IMR-90 (cell line): ENCODE measurements at regions not wholly inside any gene's neighbourhood (a gene's known extent, or its start where the extent isn't known, plus 50 kb on each side); places are given as distances from the start of the nearest gene placed in this dataset.

ENCODE experiments used
- ATAC-seq: fragments of 200-7000 bp; cut with Tn5 transposase; 2 replicates; pipeline ENCODE4 v1.9.1; 2020; ENCODE audit warnings: low read depth, mild to moderate bottlenecking, moderate library complexity
- BruUV-seq: library from RNA; stranded (reverse); fragments of 400-500 nt; replicated peaks from 2 replicates; lab custom pipeline; 2021; lab: Mats Ljungman, UMichigan
- CTCF ChIA-PET: fragments of 300-600 bp; formaldehyde crosslinking; extraction: SDS; loops from one replicate; lab custom pipeline; 2021; ENCODE audit warnings: antibody characterized with exemption; lab: Yijun Ruan, JAX
- POLR2A ChIA-PET: fragments of 300-600 bp; sonication (Branson Sonifier 250); formaldehyde crosslinking; loops from one replicate; lab custom pipeline; 2022; ENCODE audit warnings: antibody characterized with exemption; ENCODE audit not compliant: unreplicated experiment; lab: Charles Lee
- DNase-seq: peaks from one replicate; pipeline ENCODE4 v3.0.0; 2013
- H2AFZ ChIP-seq: replicated peaks from 2 replicates; pipeline ENCODE3; 2013; ENCODE audit warnings: low read length, mild to moderate bottlenecking; ENCODE audit not compliant: poor library complexity
- H2AK5ac ChIP-seq: 2 replicates; pipeline ENCODE4 v1.6.1; 2013; ENCODE audit warnings: low read depth, low read length, inconsistent platforms
- H2AK9ac ChIP-seq: replicated peaks from 2 replicates; pipeline ENCODE3; 2013; ENCODE audit warnings: mild to moderate bottlenecking, low read depth, low read length, moderate library complexity; ENCODE audit not compliant: poor library complexity
- H2BK120ac ChIP-seq: 2 replicates; pipeline ENCODE4 v1.6.1; 2013; ENCODE audit warnings: low read depth, low read length, inconsistent platforms
- H2BK15ac ChIP-seq: 3 replicates; pipeline ENCODE4 v1.6.1; 2013; ENCODE audit warnings: low read depth, low read length, inconsistent platforms
- H2BK20ac ChIP-seq: 2 replicates; pipeline ENCODE4 v1.6.1; 2013; ENCODE audit warnings: low read depth, mild to moderate bottlenecking, inconsistent platforms, low read length, moderate library complexity
- H2BK5ac ChIP-seq: 2 replicates; pipeline ENCODE4 v1.6.1; 2013; ENCODE audit warnings: mild to moderate bottlenecking, low read depth, low read length, inconsistent platforms; ENCODE audit not compliant: poor library complexity, severe bottlenecking
- H3K14ac ChIP-seq: replicated peaks from 2 replicates; pipeline ENCODE4 v1.6.1; 2013; ENCODE audit warnings: low read depth, low read length, inconsistent platforms
- H3K18ac ChIP-seq: 2 replicates; pipeline ENCODE4 v1.6.1; 2013; ENCODE audit warnings: low read depth, low read length, control low read depth
- H3K23ac ChIP-seq: 2 replicates; pipeline ENCODE4 v1.6.1; 2013; ENCODE audit warnings: low read depth, low read length, inconsistent platforms
- H3K27ac ChIP-seq: 2 replicates; pipeline ENCODE4 v1.5.1; 2013; ENCODE audit warnings: mild to moderate bottlenecking, control low read depth, low read length; ENCODE audit not compliant: insufficient read depth
- H3K27me3 ChIP-seq: 2 replicates; pipeline ENCODE4 v1.6.1; 2013; ENCODE audit warnings: low read length; ENCODE audit not compliant: control insufficient read depth, insufficient read depth
- H3K36me3 ChIP-seq: 2 replicates; pipeline ENCODE4 v1.6.1; 2013; ENCODE audit warnings: low read length, mixed read lengths; ENCODE audit not compliant: control insufficient read depth, insufficient read depth
- H3K4ac ChIP-seq: 2 replicates; pipeline ENCODE4 v1.6.1; 2013; ENCODE audit warnings: low read depth, low read length, inconsistent platforms
- H3K4me1 ChIP-seq: 2 replicates; pipeline ENCODE4 v1.6.1; 2013; ENCODE audit warnings: low read length, mixed read lengths; ENCODE audit not compliant: control insufficient read depth, insufficient read depth
- H3K4me2 ChIP-seq: 2 replicates; pipeline ENCODE4 v1.6.1; 2013; ENCODE audit warnings: low read depth, mild to moderate bottlenecking, control low read depth, low read length, moderate library complexity
- H3K4me3 ChIP-seq: 2 replicates; pipeline ENCODE4 v1.5.1; 2013; ENCODE audit warnings: low read depth, mild to moderate bottlenecking, control low read depth, low read length, moderate library complexity; ENCODE audit not compliant: insufficient read depth
- H3K56ac ChIP-seq: 2 replicates; pipeline ENCODE4 v1.6.1; 2013; ENCODE audit warnings: low read length, inconsistent platforms; ENCODE audit not compliant: insufficient read depth; ENCODE audit errors: extremely low read depth
- H3K79me1 ChIP-seq, 2 experiments: 2 replicates each; pipeline ENCODE4 v1.6.1; 2013; ENCODE audit warnings: low read length in 2 of 2, inconsistent platforms in 1 of 2, low read depth in 1 of 2
- H3K9ac ChIP-seq: 2 replicates; pipeline ENCODE4 v1.6.1; 2013; ENCODE audit warnings: low read depth, low read length, control low read depth
- H3K9me1 ChIP-seq: 2 replicates; pipeline ENCODE4 v1.6.1; 2013; ENCODE audit warnings: low read length, inconsistent platforms; ENCODE audit not compliant: insufficient read depth
- H3K9me3 ChIP-seq: 2 replicates; pipeline ENCODE4 v1.6.1; 2013; ENCODE audit warnings: low read length; ENCODE audit not compliant: control insufficient read depth, insufficient read depth
- H4K20me1 ChIP-seq: 2 replicates; pipeline ENCODE4 v1.6.1; 2013; ENCODE audit warnings: low read length, inconsistent platforms; ENCODE audit not compliant: insufficient read depth
- H4K5ac ChIP-seq: 2 replicates; pipeline ENCODE4 v1.6.1; 2013; ENCODE audit warnings: mild to moderate bottlenecking, low read depth, low read length, control low read depth
- H4K8ac ChIP-seq, 2 experiments: 2 replicates each; pipeline ENCODE4 v1.6.1; 2013; ENCODE audit warnings: low read depth in 2 of 2, low read length in 2 of 2, control low read depth in 1 of 2, inconsistent platforms in 1 of 2
- H4K91ac ChIP-seq: 2 replicates; pipeline ENCODE4 v1.6.1; 2013; ENCODE audit warnings: low read depth, low read length, inconsistent platforms; ENCODE audit not compliant: insufficient read depth
- BHLHE40 ChIP-seq: fragments of 150-350 bp; IDR thresholded peaks from 2 replicates; pipeline ENCODE4 v1.6.1; 2016; ENCODE audit warnings: mild to moderate bottlenecking, low read depth, low read length
- CEBPB ChIP-seq: IDR thresholded peaks from 2 replicates; pipeline ENCODE4 v1.6.1; 2012; ENCODE audit warnings: low read depth, low read length, improper control_type of control experiment
- CHD1 ChIP-seq: IDR thresholded peaks from 2 replicates; pipeline ENCODE4 v1.6.1; 2012; ENCODE audit warnings: low read depth, low read length, improper control_type of control experiment
- MAZ ChIP-seq: IDR thresholded peaks from 2 replicates; pipeline ENCODE4 v1.6.1; 2012; ENCODE audit warnings: low read depth, mild to moderate bottlenecking, low read length, improper control_type of control experiment, moderate library complexity, borderline replicate concordance
- MXI1 ChIP-seq: IDR thresholded peaks from 2 replicates; pipeline ENCODE4 v1.6.1; 2012; ENCODE audit warnings: low read depth, mild to moderate bottlenecking, low read length, moderate library complexity, borderline replicate concordance
- NFE2L2 ChIP-seq: fragments of 150-350 bp; IDR thresholded peaks from 2 replicates; pipeline ENCODE4 v1.6.1; 2016; ENCODE audit warnings: low read depth, mild to moderate bottlenecking, low read length
- RFX5 ChIP-seq: IDR thresholded peaks from 2 replicates; pipeline ENCODE4 v1.8.0; 2012; ENCODE audit warnings: low read depth, mild to moderate bottlenecking, low read length, moderate library complexity
- WGBS, 2 experiments: methylation state at CpG; one replicate each; pipeline versions ENCODE4 v1.1.5 to v1.1.7; 2013; ENCODE audit warnings: missing lambda C conversion rate in 2 of 2; ENCODE audit not compliant: insufficient read length in 1 of 2; ENCODE audit errors: extremely low coverage in 2 of 2; 5-methylcytosine and 5-hydroxymethylcytosine counted together
- dilution Hi-C: fragments of 300-500 bp; cut with HindIII; formaldehyde crosslinking; loops from one replicate; pipeline ENCODE4 v1.14.3; 2018; ENCODE audit warnings: low sequenced_read_pairs; ENCODE audit not compliant: unreplicated experiment
- in situ Hi-C: fragments of 300-500 bp; cut with MboI; formaldehyde crosslinking; loops from 3 replicates; pipeline ENCODE4 v1.14.3; 2019; ENCODE audit warnings: low sequenced_read_pairs, inconsistent platforms, mixed read lengths
- intact Hi-C: fragments of 100-400 bp; cut with micrococcal nuclease; formaldehyde crosslinking; loops from 2 replicates; pipeline ENCODE4 v1.10.0; 2022
- TF ChIP-seq, protein P1 (sequence below): fragments of 150-350 bp; IDR thresholded peaks from 2 replicates; pipeline ENCODE4 v1.6.1; 2016; ENCODE audit warnings: low read depth, mild to moderate bottlenecking, low read length, moderate library complexity, borderline replicate concordance

GRCh38 chr13:102970542-102970941, 95.7 kb downstream of the SLC10A2 start:
- H2AK5ac ChIP-seq = no peak overlapping the region
- no peak overlapping the region for H4K91ac ChIP-seq
- no TSS peak for BruUV-seq
- H4K20me1 ChIP-seq = no peaks in the 10 kb centered on the region
- H3K4me1 ChIP-seq = no peaks in the 10 kb centered on the region
- H3K9ac ChIP-seq = no peak overlapping the region
- no peak overlapping the region for H2AK9ac ChIP-seq
- 0 out of 2 replicates have a peak, but pooled peaks cover 1% of the 10 kb centered on the region for H3K9me3 ChIP-seq
- H2BK120ac ChIP-seq = no peak overlapping the region
- no peak overlapping the region for H3K14ac ChIP-seq
- H2BK15ac ChIP-seq = no peak overlapping the region
- no peaks in the 10 kb centered on the region for H3K36me3 ChIP-seq
- ChIA-PET CTCF (no interaction called here), POLR2A (no interaction called here)
- H4K8ac ChIP-seq = no peak overlapping the region
- H3K27me3 ChIP-seq = no peaks in the 10 kb centered on the region
- H3K56ac ChIP-seq = no peak overlapping the region
- no peak overlapping the region for H3K4ac ChIP-seq
- no peak for TF ChIP-seq CEBPB
- TF ChIP-seq, protein P1, sequence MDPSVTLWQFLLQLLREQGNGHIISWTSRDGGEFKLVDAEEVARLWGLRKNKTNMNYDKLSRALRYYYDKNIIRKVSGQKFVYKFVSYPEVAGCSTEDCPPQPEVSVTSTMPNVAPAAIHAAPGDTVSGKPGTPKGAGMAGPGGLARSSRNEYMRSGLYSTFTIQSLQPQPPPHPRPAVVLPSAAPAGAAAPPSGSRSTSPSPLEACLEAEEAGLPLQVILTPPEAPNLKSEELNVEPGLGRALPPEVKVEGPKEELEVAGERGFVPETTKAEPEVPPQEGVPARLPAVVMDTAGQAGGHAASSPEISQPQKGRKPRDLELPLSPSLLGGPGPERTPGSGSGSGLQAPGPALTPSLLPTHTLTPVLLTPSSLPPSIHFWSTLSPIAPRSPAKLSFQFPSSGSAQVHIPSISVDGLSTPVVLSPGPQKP = no peak
- TF ChIP-seq MXI1 = no peak
- TF ChIP-seq BHLHE40 = no peak
- TF ChIP-seq MAZ = no peak
- TF ChIP-seq NFE2L2 = no peak
- no peak for TF ChIP-seq RFX5
- TF ChIP-seq CHD1 = no peak
- H3K18ac ChIP-seq = no peak overlapping the region
- DNase-seq (no peak), ATAC-seq (no peak)
- H3K9me1 ChIP-seq = no peaks in the 10 kb centered on the region
- in situ Hi-C loops (no loop called here), intact Hi-C loops (no loop called here), dilution Hi-C loops (no loop called here)
- no peak overlapping the region for H2AFZ ChIP-seq
- no peak overlapping the region for H2BK20ac ChIP-seq
- H3K23ac ChIP-seq = no peak overlapping the region
- H3K27ac ChIP-seq = no peak overlapping the region
- H2BK5ac ChIP-seq = no peak overlapping the region
- H3K79me1 ChIP-seq = no peaks in the 10 kb centered on the region
- no peak overlapping the region for H3K4me3 ChIP-seq
- WGBS, 2 experiments = no CpG with 5 or more reads among the region's 2 CpGs
- H4K5ac ChIP-seq = no peak overlapping the region
- no peak overlapping the region for H3K4me2 ChIP-seq
